ENCODE measurements at regions not wholly inside any gene's neighbourhood (a gene's known extent, or its start where the extent isn't known, plus 50 kb on each side); places are given as distances from the start of the nearest gene placed in this dataset.

GRCh38 chrX:136961594-136962135 is 72.1 kb downstream of the GPR101 start:
- intact Hi-C loops (cut with micrococcal nuclease): no loop called here
- no peak for FAIRE-seq
- POLR2A ChIA-PET: no interaction called here
- Histone ChIP-seq H3K4me1 (ENCODE audit: control insufficient read depth, extremely low read depth, insufficient read depth, low read length) (no peaks in the 10 kb centered on the region), H2AFZ (ENCODE audit: low read depth, low read length) (no peak overlapping the region), H3K4me3 (replicated peaks in 1 of 3; ENCODE audit: insufficient read depth in 1 of 3, low read depth in 1 of 3, low read length in 3 of 3) (no peak overlapping the region), H3K9me3 (replicated peaks; ENCODE audit: control insufficient read depth, insufficient read depth, low read length) (no peaks in the 10 kb centered on the region), H3K9ac (replicated peaks; ENCODE audit: extremely low read depth, insufficient read depth, low read length) (no peak overlapping the region), H3K4me2 (ENCODE audit: insufficient read depth, low read length) (no peak overlapping the region), H3K79me2 (ENCODE audit: control insufficient read depth, insufficient read depth, low read length) (no peaks in the 10 kb centered on the region), H3K9me1 (replicated peaks; ENCODE audit: control insufficient read depth, extremely low read depth, insufficient read depth, low read length) (no peaks in the 10 kb centered on the region), H4K20me1 (replicated peaks; ENCODE audit: control insufficient read depth, extremely low read depth, insufficient read depth, low read length) (no peaks in the 10 kb centered on the region), H3K27me3 (ENCODE audit: control insufficient read depth in 2 of 2, insufficient read depth in 2 of 2, low read length in 2 of 2) (no peaks in the 10 kb centered on the region), H3K36me3 (ENCODE audit: control insufficient read depth in 2 of 2, extremely low read depth in 1 of 2, insufficient read depth in 2 of 2, low read length in 2 of 2) (no peaks in the 10 kb centered on the region), H3K27ac (ENCODE audit: insufficient read depth, low read depth, low read length) (no peak overlapping the region)
- TF ChIP-seq JUN (IDR thresholded peaks at IDR 0.05; ENCODE audit: borderline replicate concordance, insufficient read depth, insufficient read length, low read depth) (no peak), MAX (IDR thresholded peaks at IDR 0.05; ENCODE audit: insufficient read depth, insufficient read length) (no peak), FOS (IDR thresholded peaks at IDR 0.05; ENCODE audit: borderline replicate concordance, insufficient read depth, low read length) (no peak), POLR2AphosphoS5 (IDR thresholded peaks at IDR 0.05; ENCODE audit: insufficient read depth, low read depth, low read length) (no peak), MYC (IDR thresholded peaks at IDR 0.05; ENCODE audit: low read depth, low read length) (no peak), EZH2 (IDR thresholded peaks at IDR 0.05; ENCODE audit: borderline replicate concordance, low read depth, low read length, severe bottlenecking) (no peak), GATA2 (IDR thresholded peaks at IDR 0.05; ENCODE audit: insufficient read depth, insufficient read length, low read depth, low read length) (no peak), CTCF (IDR thresholded peaks at IDR 0.05; ENCODE audit: extremely low read depth in 1 of 2, insufficient read depth in 1 of 2, low read depth in 1 of 2, low read length in 2 of 2) (no peak), POLR2A (IDR thresholded peaks at IDR 0.05; ENCODE audit: low read depth, low read length) (no peak)
- CTCF ChIA-PET: no interaction called here
- no TSS peak for BruUV-seq (replicated peaks)
- DNase-seq (ENCODE audit: low read depth, low spot score): no peak
- dilution Hi-C loops (cut with MboI; ENCODE audit: extremely low pct_ligation_motif_present, low sequenced_read_pairs): no loop called here

All from endothelial cell of umbilical vein (primary cell).